ENCODE measurements at regions not wholly inside any gene's neighbourhood (a gene's known extent, or its start where the extent isn't known, plus 50 kb on each side); places are given as distances from the start of the nearest gene placed in this dataset.

- TF ChIP-seq TAF1 (IDR thresholded peaks at IDR 0.05; ENCODE audit: borderline replicate concordance, insufficient read depth, low read length) (no peak), POLR2AphosphoS5 (IDR thresholded peaks at IDR 0.05; ENCODE audit: low read depth, low read length) (no peak)
Observed at GRCh38 chr2:120935339-120936313, 200.0 kb downstream of the GLI2 start.
